Prostate gland (tissue), 2 donors: ENCODE measurements at regions not wholly inside any gene's neighbourhood (a gene's known extent, or its start where the extent isn't known, plus 50 kb on each side); places are given as distances from the start of the nearest gene placed in this dataset.
"Not testable (repeated sequence)": the region's sequence is repeated elsewhere in the genome, so short reads cannot be mapped to it uniquely, and the experiment has no call there.

Experiments used
- CTCF ChIP-seq, 4 experiments: fragments of 200-600 bp in 2 of 4; fragments of 450-650 bp in 2 of 4; sonication (generic) in 2 of 4; IDR thresholded peaks; 1 replicate in 3 of 4; 2 replicates in 1 of 4; pipeline ENCODE4 v1.5.1; 2016 to 2019; ENCODE audit warnings: antibody characterized with exemption in 4 of 4, mild to moderate bottlenecking in 2 of 4, moderate library complexity in 2 of 4
- POLR2A ChIP-seq: fragments of 450-650 bp; IDR thresholded peaks from one replicate; pipeline ENCODE4 v1.6.1; 2016; ENCODE audit warnings: antibody characterized with exemption, mild to moderate bottlenecking

GRCh38 chr4:10780803-10781202, 96.2 kb upstream of the CLNK start:
- TF ChIP-seq CTCF (IDR thresholded peaks at IDR 0.05); POLR2A: not testable (repeated sequence)
